ENCODE measurements at regions not wholly inside any gene's neighbourhood (a gene's known extent, or its start where the extent isn't known, plus 50 kb on each side); places are given as distances from the start of the nearest gene placed in this dataset.

DNA sequence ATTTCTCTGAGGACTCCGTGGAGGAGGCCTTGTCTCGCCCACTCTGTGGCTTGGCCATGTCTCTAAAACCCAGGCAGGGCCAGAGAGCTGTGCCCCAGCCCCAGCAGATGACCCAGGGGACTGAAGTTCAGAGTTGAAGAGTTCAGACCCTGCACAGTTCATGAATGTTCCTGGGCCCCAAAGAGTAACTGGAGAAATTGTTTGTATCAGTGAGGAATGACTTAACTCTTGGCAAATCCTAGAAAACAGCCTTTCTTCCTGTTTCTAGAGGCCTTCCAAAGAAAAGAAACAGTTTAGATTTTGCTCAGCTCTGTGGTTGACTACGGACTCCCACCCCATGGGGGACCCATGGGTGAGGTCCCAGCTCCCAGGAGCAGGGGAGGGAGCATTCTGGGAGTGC is 62.1 kb upstream of the EYA2 start:
- TF ChIP-seq, protein P1, sequence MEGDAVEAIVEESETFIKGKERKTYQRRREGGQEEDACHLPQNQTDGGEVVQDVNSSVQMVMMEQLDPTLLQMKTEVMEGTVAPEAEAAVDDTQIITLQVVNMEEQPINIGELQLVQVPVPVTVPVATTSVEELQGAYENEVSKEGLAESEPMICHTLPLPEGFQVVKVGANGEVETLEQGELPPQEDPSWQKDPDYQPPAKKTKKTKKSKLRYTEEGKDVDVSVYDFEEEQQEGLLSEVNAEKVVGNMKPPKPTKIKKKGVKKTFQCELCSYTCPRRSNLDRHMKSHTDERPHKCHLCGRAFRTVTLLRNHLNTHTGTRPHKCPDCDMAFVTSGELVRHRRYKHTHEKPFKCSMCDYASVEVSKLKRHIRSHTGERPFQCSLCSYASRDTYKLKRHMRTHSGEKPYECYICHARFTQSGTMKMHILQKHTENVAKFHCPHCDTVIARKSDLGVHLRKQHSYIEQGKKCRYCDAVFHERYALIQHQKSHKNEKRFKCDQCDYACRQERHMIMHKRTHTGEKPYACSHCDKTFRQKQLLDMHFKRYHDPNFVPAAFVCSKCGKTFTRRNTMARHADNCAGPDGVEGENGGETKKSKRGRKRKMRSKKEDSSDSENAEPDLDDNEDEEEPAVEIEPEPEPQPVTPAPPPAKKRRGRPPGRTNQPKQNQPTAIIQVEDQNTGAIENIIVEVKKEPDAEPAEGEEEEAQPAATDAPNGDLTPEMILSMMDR (IDR thresholded peaks at IDR 0.05; ENCODE audit: low read length, missing control alignments): no peak
- DNase-seq (ENCODE audit: low read depth): no peak
- no peak overlapping the region for H3K4me3 ChIP-seq (replicated peaks; ENCODE audit: low read depth, low read length)

GRCh38 chr20:46833360-46833759 is 61.3 kb upstream of the EYA2 start:
- no peak overlapping the region for H3K4me3 ChIP-seq (replicated peaks; ENCODE audit: low read depth, low read length)
- no peak for DNase-seq (ENCODE audit: low read depth)

GRCh38 chr20:46835418-46835817 is 59.2 kb upstream of the EYA2 start:
- no peak for DNase-seq (ENCODE audit: low read depth)
- TF ChIP-seq, protein P1 (IDR thresholded peaks at IDR 0.05; ENCODE audit: low read length, missing control alignments): no peak
- no peak overlapping the region for H3K4me3 ChIP-seq (replicated peaks; ENCODE audit: low read depth, low read length)

More at GRCh38 chr20:46833360-46833759, 61.3 kb upstream of the EYA2 start:
- TF ChIP-seq, protein P1 (IDR thresholded peaks at IDR 0.05; ENCODE audit: low read length, missing control alignments): no peak

GRCh38 chr20:46837083-46837482 is 57.6 kb upstream of the EYA2 start:
- no peak for DNase-seq (ENCODE audit: low read depth)
- H3K4me3 ChIP-seq (replicated peaks; ENCODE audit: low read depth, low read length): no peak overlapping the region
- TF ChIP-seq, protein P1 (IDR thresholded peaks at IDR 0.05; ENCODE audit: low read length, missing control alignments): no peak

DNA sequence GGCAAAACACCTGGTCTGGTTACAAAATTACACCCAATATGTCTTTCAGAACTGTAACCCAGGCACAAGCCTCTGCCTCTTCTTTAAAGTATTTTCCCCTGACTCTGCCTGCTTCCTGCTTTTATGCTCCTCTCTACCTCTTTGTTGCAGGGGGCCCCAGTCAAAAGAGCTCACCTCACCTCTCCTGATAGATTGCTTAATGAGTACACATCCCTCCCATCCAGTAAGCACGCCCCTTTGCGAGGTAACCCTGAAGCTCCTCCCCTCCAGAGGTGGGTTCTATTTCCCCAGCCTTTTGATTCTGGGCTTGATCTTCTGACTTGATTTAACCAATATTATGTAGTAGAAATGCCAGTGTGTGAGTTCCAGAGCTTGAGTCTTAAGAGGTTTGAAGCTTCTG is 56.6 kb upstream of the EYA2 start:
- no peak for DNase-seq (ENCODE audit: low read depth)
- TF ChIP-seq, protein P1 (IDR thresholded peaks at IDR 0.05; ENCODE audit: low read length, missing control alignments): no peak
- H3K4me3 ChIP-seq (replicated peaks; ENCODE audit: low read depth, low read length): no peak overlapping the region

DNA sequence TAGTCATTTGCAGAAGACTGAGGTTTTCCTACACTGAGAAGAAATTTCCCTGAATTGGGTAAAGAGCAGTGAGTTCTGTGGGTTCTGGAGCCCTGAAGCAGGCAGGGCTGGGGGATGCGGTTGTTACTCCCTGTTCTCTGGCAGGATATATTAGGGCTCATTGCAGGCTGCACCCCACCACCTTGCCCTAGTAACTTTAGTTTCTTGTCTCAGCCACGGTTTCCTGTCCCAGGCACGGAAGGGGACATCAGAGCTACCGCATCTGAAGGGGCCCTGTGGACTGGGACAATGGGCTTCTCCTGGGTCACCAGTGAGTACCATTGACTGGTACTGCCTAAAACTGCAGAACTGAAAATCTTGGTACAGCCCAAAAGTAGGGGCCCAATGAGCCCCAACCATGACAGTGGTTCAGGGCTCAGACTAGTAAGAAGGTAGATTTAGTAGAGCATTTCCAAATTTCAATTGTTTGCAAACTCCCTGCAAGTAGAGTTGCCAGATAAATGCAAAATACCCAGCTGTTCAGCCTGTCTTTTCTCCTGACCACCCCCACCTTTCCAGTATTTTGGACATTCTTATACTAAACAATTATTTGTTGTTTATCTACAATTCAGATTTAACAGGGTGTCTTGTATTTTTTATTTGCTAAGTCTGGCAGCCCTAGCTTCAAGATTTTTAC is 54.5 kb upstream of the EYA2 start:
- no peak for DNase-seq (ENCODE audit: low read depth)
- H3K4me3 ChIP-seq (replicated peaks; ENCODE audit: low read depth, low read length): no peak overlapping the region
- TF ChIP-seq, protein P1 (IDR thresholded peaks at IDR 0.05; ENCODE audit: low read length, missing control alignments): no peak

All from fibroblast of pulmonary artery (primary cell).